ENCODE measurements at regions not wholly inside any gene's neighbourhood (a gene's known extent, or its start where the extent isn't known, plus 50 kb on each side); places are given as distances from the start of the nearest gene placed in this dataset.

DNA sequence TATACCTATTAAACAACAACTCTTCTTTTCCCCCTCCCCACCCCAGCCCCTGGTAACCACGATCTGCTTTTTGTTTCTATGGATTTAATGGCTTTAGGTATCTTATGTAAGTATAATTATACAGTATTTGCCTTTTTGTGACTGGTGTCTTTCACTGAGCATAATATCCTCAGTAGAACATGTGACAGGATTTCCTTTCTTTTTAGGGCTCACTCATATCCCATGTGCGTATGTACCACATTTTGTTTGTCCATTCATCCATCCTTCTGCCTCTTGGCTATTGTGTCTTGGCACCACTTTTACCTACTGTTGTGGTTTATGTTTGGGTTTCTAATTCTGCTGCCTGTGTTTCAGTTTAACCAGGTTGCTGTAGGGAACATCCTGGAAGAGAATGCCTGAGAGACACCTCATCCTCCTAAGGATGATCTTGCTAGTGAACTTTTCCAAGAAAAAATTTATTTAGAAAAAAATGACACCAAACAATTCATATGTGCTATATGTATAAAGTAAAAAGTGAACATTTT lies 77.6 kb upstream of the SESN3 start:
- Histone ChIP-seq H3K4me2 (no peak overlapping the region), H3K4me1 (ENCODE audit: low read depth, poor library complexity, severe bottlenecking) (no peaks in the 10 kb centered on the region), H2AFZ (ENCODE audit: low read depth) (no peak overlapping the region), H3K36me3 (ENCODE audit: insufficient read depth) (no peaks in the 10 kb centered on the region), H3K79me2 (ENCODE audit: insufficient read depth, low read depth) (no peaks in the 10 kb centered on the region), H3K9ac (no peak overlapping the region), H3K27ac (no peak overlapping the region), H3K27me3 (ENCODE audit: insufficient read depth, low read depth) (no peaks in the 10 kb centered on the region), H3K4me3 (IDR thresholded peaks at IDR 0.05; ENCODE audit: insufficient read depth, low read depth, low read length) (no peak overlapping the region), H4K20me1 (ENCODE audit: insufficient read depth) (no peaks in the 10 kb centered on the region)
- TF ChIP-seq, protein P1, sequence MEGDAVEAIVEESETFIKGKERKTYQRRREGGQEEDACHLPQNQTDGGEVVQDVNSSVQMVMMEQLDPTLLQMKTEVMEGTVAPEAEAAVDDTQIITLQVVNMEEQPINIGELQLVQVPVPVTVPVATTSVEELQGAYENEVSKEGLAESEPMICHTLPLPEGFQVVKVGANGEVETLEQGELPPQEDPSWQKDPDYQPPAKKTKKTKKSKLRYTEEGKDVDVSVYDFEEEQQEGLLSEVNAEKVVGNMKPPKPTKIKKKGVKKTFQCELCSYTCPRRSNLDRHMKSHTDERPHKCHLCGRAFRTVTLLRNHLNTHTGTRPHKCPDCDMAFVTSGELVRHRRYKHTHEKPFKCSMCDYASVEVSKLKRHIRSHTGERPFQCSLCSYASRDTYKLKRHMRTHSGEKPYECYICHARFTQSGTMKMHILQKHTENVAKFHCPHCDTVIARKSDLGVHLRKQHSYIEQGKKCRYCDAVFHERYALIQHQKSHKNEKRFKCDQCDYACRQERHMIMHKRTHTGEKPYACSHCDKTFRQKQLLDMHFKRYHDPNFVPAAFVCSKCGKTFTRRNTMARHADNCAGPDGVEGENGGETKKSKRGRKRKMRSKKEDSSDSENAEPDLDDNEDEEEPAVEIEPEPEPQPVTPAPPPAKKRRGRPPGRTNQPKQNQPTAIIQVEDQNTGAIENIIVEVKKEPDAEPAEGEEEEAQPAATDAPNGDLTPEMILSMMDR (conservative IDR thresholded peaks at IDR 0.05; ENCODE audit: low read depth, low read length) = no peak

DNA sequence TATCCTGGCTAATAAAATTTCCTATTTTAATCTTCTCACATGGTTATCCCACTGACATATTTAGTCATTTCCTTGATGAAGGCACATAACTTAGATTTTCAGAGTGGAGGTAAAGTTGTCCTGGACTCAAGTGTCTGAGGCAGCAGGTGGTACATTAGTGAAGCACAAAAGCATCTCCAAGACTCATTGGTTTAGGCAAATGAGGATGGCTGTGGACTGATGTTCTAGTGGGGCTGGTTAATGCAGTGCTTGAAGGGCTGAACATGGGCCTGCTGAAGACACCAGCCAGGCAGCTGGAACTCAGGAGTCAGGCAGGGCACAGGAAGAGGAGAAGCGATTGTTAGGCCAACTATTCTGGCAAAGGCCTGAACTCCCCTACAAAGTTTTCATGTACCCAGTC lies 76.3 kb upstream of the SESN3 start:
- H3K4me2 ChIP-seq = no peak overlapping the region
- H3K4me3 ChIP-seq (IDR thresholded peaks at IDR 0.05; ENCODE audit: insufficient read depth, low read depth, low read length) = no peak overlapping the region
- no peaks in the 10 kb centered on the region for H3K4me1 ChIP-seq (ENCODE audit: low read depth, poor library complexity, severe bottlenecking)
- H2AFZ ChIP-seq (ENCODE audit: low read depth) = no peak overlapping the region
- H3K36me3 ChIP-seq (ENCODE audit: insufficient read depth) = no peaks in the 10 kb centered on the region
- H3K27me3 ChIP-seq (ENCODE audit: insufficient read depth, low read depth) = no peaks in the 10 kb centered on the region
- H3K27ac ChIP-seq = no peak overlapping the region
- no peaks in the 10 kb centered on the region for H4K20me1 ChIP-seq (ENCODE audit: insufficient read depth)
- no peaks in the 10 kb centered on the region for H3K79me2 ChIP-seq (ENCODE audit: insufficient read depth, low read depth)
- TF ChIP-seq, protein P1 (conservative IDR thresholded peaks at IDR 0.05; ENCODE audit: low read depth, low read length) = no peak
- H3K9ac ChIP-seq = no peak overlapping the region

DNA sequence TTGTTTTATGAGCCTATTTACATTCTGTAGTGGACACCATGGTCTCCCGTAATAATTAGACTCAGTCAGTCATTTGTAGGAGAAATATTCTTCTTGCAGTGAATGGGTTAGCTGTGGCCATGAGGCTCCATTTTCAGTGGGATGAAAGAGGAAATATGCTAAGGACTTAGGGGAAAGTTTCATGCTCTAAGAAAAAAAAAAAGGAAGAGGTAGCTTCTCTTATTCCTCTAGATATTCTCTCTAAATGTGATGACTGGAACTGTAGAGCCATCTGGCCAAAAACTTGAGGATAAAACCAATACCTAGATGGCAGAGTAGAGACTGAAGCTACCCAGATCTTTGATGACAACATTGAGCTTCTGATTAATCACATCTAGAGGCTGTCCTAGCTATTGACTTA lies 75.8 kb upstream of the SESN3 start:
- Histone ChIP-seq H3K9ac (no peak overlapping the region), H3K4me3 (IDR thresholded peaks at IDR 0.05; ENCODE audit: insufficient read depth, low read depth, low read length) (no peak overlapping the region)

DNA sequence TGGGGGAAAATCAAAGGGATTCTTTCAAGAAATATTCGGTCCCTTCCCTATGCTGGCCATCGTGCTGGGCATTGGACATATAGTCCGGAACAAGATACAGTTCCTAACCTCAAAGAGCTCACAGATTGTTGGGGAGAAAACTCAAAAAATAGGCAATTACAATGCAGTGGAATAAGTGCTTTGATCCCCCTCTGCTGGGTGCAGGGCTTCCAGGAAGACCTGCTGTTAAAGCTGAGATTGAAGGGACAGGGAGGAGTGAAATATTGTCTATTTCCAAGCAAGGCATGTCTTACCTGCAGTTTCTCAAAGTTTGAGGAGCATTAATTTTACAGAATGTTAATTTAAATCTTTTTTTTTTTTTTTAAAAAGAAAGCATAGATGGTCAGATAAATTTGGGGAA lies 75.1 kb upstream of the SESN3 start:
- Histone ChIP-seq H3K4me1 (ENCODE audit: low read depth, poor library complexity, severe bottlenecking) (no peaks in the 10 kb centered on the region), H4K20me1 (ENCODE audit: insufficient read depth) (no peaks in the 10 kb centered on the region), H3K79me2 (ENCODE audit: insufficient read depth, low read depth) (no peaks in the 10 kb centered on the region), H2AFZ (ENCODE audit: low read depth) (no peak overlapping the region), H3K27ac (no peak overlapping the region), H3K4me3 (IDR thresholded peaks at IDR 0.05; ENCODE audit: insufficient read depth, low read depth, low read length) (no peak overlapping the region), H3K36me3 (ENCODE audit: insufficient read depth) (no peaks in the 10 kb centered on the region), H3K9ac (no peak overlapping the region), H3K27me3 (ENCODE audit: insufficient read depth, low read depth) (no peaks in the 10 kb centered on the region), H3K4me2 (no peak overlapping the region)
- TF ChIP-seq, protein P1 (conservative IDR thresholded peaks at IDR 0.05; ENCODE audit: low read depth, low read length) = no peak

More for the DNA sequence above, 75.8 kb upstream of the SESN3 start:
- no peak overlapping the region for H3K4me2 ChIP-seq
- TF ChIP-seq, protein P1 (conservative IDR thresholded peaks at IDR 0.05; ENCODE audit: low read depth, low read length) = no peak
- no peak overlapping the region for H2AFZ ChIP-seq (ENCODE audit: low read depth)
- no peaks in the 10 kb centered on the region for H3K36me3 ChIP-seq (ENCODE audit: insufficient read depth)
- no peaks in the 10 kb centered on the region for H3K79me2 ChIP-seq (ENCODE audit: insufficient read depth, low read depth)
- H4K20me1 ChIP-seq (ENCODE audit: insufficient read depth) = no peaks in the 10 kb centered on the region
- H3K4me1 ChIP-seq (ENCODE audit: low read depth, poor library complexity, severe bottlenecking) = no peaks in the 10 kb centered on the region
- H3K27ac ChIP-seq = no peak overlapping the region
- no peaks in the 10 kb centered on the region for H3K27me3 ChIP-seq (ENCODE audit: insufficient read depth, low read depth)
